Central memory CD8-positive, alpha-beta T cell (primary cell): ENCODE measurements at regions not wholly inside any gene's neighbourhood (a gene's known extent, or its start where the extent isn't known, plus 50 kb on each side); places are given as distances from the start of the nearest gene placed in this dataset.

Experiments used
- ATAC-seq: fragments of 150-1000 bp; cut with Tn5 transposase; replicated peaks from 2 replicates; pipeline ENCODE4 v1.10.0; 2022; ENCODE audit warnings: mild to moderate bottlenecking, moderate FRiP score, moderate number of reproducible peaks; ENCODE audit not compliant: poor library complexity, severe bottlenecking; ENCODE audit errors: extremely low read depth
- DNase-seq, 2 donors: peaks; one replicate each; pipeline ENCODE4 v3.0.0; 2021; ENCODE audit warnings: low spot score in 2 of 2
- H3K27ac Mint-ChIP-seq: one replicate; pipeline ENCODE4 v1.8.0; 2022; ENCODE audit warnings: low read depth, mild to moderate bottlenecking, moderate library complexity, mixed read lengths
- H3K27me3 Mint-ChIP-seq: one replicate; pipeline ENCODE4 v1.8.0; 2022; ENCODE audit warnings: mixed read lengths
- H3K36me3 Mint-ChIP-seq: one replicate; pipeline ENCODE4 v1.8.0; 2022; ENCODE audit warnings: mild to moderate bottlenecking, moderate library complexity, mixed read lengths; ENCODE audit not compliant: insufficient read depth
- H3K4me1 Mint-ChIP-seq: one replicate; pipeline ENCODE4 v1.8.0; 2022; ENCODE audit warnings: mixed read lengths
- H3K4me3 Mint-ChIP-seq: one replicate; pipeline ENCODE4 v1.8.0; 2022; ENCODE audit warnings: mild to moderate bottlenecking, moderate library complexity, mixed read lengths
- H3K9me3 Mint-ChIP-seq: one replicate; pipeline ENCODE4 v1.8.0; 2022; ENCODE audit warnings: mixed read lengths

- DNase-seq (no peak), ATAC-seq (no peak)
- Mint-ChIP-seq H3K9me3 (no peaks in the 10 kb centered on the region), H3K4me3 (no peak overlapping the region), H3K36me3 (no peaks in the 10 kb centered on the region), H3K27me3 (peaks cover 35% of the 10 kb centered on the region), H3K27ac (no peak overlapping the region), H3K4me1 (no peaks in the 10 kb centered on the region)
Observed at GRCh38 chr18:45241271-45241670, 374.0 kb upstream of the SLC14A2 start.

GRCh38 chr18:45241982-45242565, 373.2 kb upstream of the SLC14A2 start:
- H3K4me1 Mint-ChIP-seq = no peaks in the 10 kb centered on the region
- H3K36me3 Mint-ChIP-seq = no peaks in the 10 kb centered on the region
- H3K27me3 Mint-ChIP-seq = peaks cover 35% of the 10 kb centered on the region
- no peak overlapping the region for H3K4me3 Mint-ChIP-seq
- ATAC-seq (no peak), DNase-seq (no peak)
- no peak overlapping the region for H3K27ac Mint-ChIP-seq
- H3K9me3 Mint-ChIP-seq = no peaks in the 10 kb centered on the region

- Mint-ChIP-seq H3K4me1 (no peaks in the 10 kb centered on the region), H3K9me3 (no peaks in the 10 kb centered on the region), H3K27me3 (peaks cover 27% of the 10 kb centered on the region), H3K27ac (no peak overlapping the region), H3K4me3 (no peak overlapping the region), H3K36me3 (no peaks in the 10 kb centered on the region)
- DNase-seq (no peak), ATAC-seq (no peak)
Observed at GRCh38 chr18:45243340-45244110, 371.8 kb upstream of the SLC14A2 start.

- no peak overlapping the region for H3K27ac Mint-ChIP-seq
- ATAC-seq (no peak), DNase-seq (no peak)
- H3K4me3 Mint-ChIP-seq = no peak overlapping the region
- H3K36me3 Mint-ChIP-seq = no peaks in the 10 kb centered on the region
- H3K9me3 Mint-ChIP-seq = no peaks in the 10 kb centered on the region
- H3K4me1 Mint-ChIP-seq = no peaks in the 10 kb centered on the region
- H3K27me3 Mint-ChIP-seq = peaks cover 12% of the 10 kb centered on the region
Observed at GRCh38 chr18:45245091-45245511, 370.2 kb upstream of the SLC14A2 start.

- Mint-ChIP-seq H3K36me3 (no peaks in the 10 kb centered on the region), H3K4me1 (no peaks in the 10 kb centered on the region), H3K9me3 (no peaks in the 10 kb centered on the region), H3K27me3 (no peaks in the 10 kb centered on the region), H3K4me3 (no peak overlapping the region), H3K27ac (no peak overlapping the region)
- no peak for DNase-seq
- no peak for ATAC-seq
Observed at GRCh38 chr18:45248240-45248903, 366.9 kb upstream of the SLC14A2 start.

GRCh38 chr18:45249246-45249661, 366.0 kb upstream of the SLC14A2 start:
- ATAC-seq = no peak
- Mint-ChIP-seq H3K4me3 (no peak overlapping the region), H3K27ac (no peak overlapping the region), H3K36me3 (no peaks in the 10 kb centered on the region), H3K4me1 (no peaks in the 10 kb centered on the region), H3K27me3 (no peaks in the 10 kb centered on the region), H3K9me3 (no peaks in the 10 kb centered on the region)
- DNase-seq = no peak

GRCh38 chr18:45250479-45250878, 364.8 kb upstream of the SLC14A2 start:
- DNase-seq = no peak
- Mint-ChIP-seq H3K27ac (no peak overlapping the region), H3K9me3 (no peaks in the 10 kb centered on the region), H3K4me1 (no peaks in the 10 kb centered on the region), H3K4me3 (no peak overlapping the region), H3K36me3 (no peaks in the 10 kb centered on the region), H3K27me3 (peaks cover 11% of the 10 kb centered on the region)
- no peak for ATAC-seq

- DNase-seq (no peak), ATAC-seq (no peak)
- H3K9me3 Mint-ChIP-seq = no peaks in the 10 kb centered on the region
- H3K27me3 Mint-ChIP-seq = peaks cover 11% of the 10 kb centered on the region
- H3K27ac Mint-ChIP-seq = no peak overlapping the region
- H3K36me3 Mint-ChIP-seq = no peaks in the 10 kb centered on the region
- no peak overlapping the region for H3K4me3 Mint-ChIP-seq
- no peaks in the 10 kb centered on the region for H3K4me1 Mint-ChIP-seq
Observed at GRCh38 chr18:45251236-45251635, 364.0 kb upstream of the SLC14A2 start.

- Mint-ChIP-seq H3K36me3 (no peaks in the 10 kb centered on the region), H3K27ac (no peak overlapping the region), H3K27me3 (peaks cover 11% of the 10 kb centered on the region), H3K4me3 (no peak overlapping the region), H3K9me3 (no peaks in the 10 kb centered on the region), H3K4me1 (no peaks in the 10 kb centered on the region)
- no peak for ATAC-seq
- no peak for DNase-seq
Observed at GRCh38 chr18:45252474-45252873, 362.8 kb upstream of the SLC14A2 start.

- Mint-ChIP-seq H3K4me3 (no peak overlapping the region), H3K9me3 (no peaks in the 10 kb centered on the region), H3K27ac (no peak overlapping the region), H3K27me3 (peaks cover 11% of the 10 kb centered on the region), H3K36me3 (no peaks in the 10 kb centered on the region), H3K4me1 (no peaks in the 10 kb centered on the region)
- DNase-seq (no peak), ATAC-seq (no peak)
Observed at GRCh38 chr18:45253056-45253565, 362.2 kb upstream of the SLC14A2 start.

GRCh38 chr18:45253973-45254708, 361.1 kb upstream of the SLC14A2 start:
- ATAC-seq (no peak), DNase-seq (no peak)
- peaks cover 18% of the 10 kb centered on the region for H3K27me3 Mint-ChIP-seq
- H3K4me3 Mint-ChIP-seq = no peak overlapping the region
- no peak overlapping the region for H3K27ac Mint-ChIP-seq
- no peaks in the 10 kb centered on the region for H3K4me1 Mint-ChIP-seq
- H3K36me3 Mint-ChIP-seq = no peaks in the 10 kb centered on the region
- H3K9me3 Mint-ChIP-seq = no peaks in the 10 kb centered on the region

- ATAC-seq (no peak), DNase-seq (no peak)
- H3K27ac Mint-ChIP-seq = no peak overlapping the region
- peaks cover 23% of the 10 kb centered on the region for H3K27me3 Mint-ChIP-seq
- H3K4me3 Mint-ChIP-seq = no peak overlapping the region
- H3K4me1 Mint-ChIP-seq = no peaks in the 10 kb centered on the region
- H3K36me3 Mint-ChIP-seq = peaks cover 1% of the 10 kb centered on the region
- no peaks in the 10 kb centered on the region for H3K9me3 Mint-ChIP-seq
Observed at GRCh38 chr18:45254709-45255082, 360.6 kb upstream of the SLC14A2 start.
